ENCODE measurements at regions not wholly inside any gene's neighbourhood (a gene's known extent, or its start where the extent isn't known, plus 50 kb on each side); places are given as distances from the start of the nearest gene placed in this dataset.

- intact Hi-C loops (cut with micrococcal nuclease), result no loop called here
- Histone ChIP-seq H2BK120ac (ENCODE audit: low read depth, low read length) (no peak overlapping the region), H3K79me1 (ENCODE audit: low read depth in 1 of 2, low read length in 2 of 2) (no peaks in the 10 kb centered on the region), H4K91ac (ENCODE audit: insufficient read depth, low read depth, low read length) (no peak overlapping the region), H2AK9ac (replicated peaks; ENCODE audit: low read depth, low read length, poor library complexity) (no peak overlapping the region), H4K20me1 (ENCODE audit: insufficient read depth, low read length) (no peaks in the 10 kb centered on the region), H4K8ac (ENCODE audit: low read depth in 2 of 2, low read length in 2 of 2) (no peak overlapping the region), H2BK15ac (ENCODE audit: low read depth, low read length) (no peak overlapping the region), H3K9me3 (ENCODE audit: control insufficient read depth, insufficient read depth, low read length) (no peaks in the 10 kb centered on the region), H2AK5ac (ENCODE audit: low read depth, low read length) (no peak overlapping the region), H4K5ac (ENCODE audit: low read depth, low read length) (no peak overlapping the region), H3K23ac (ENCODE audit: low read depth, low read length) (no peak overlapping the region), H3K27me3 (ENCODE audit: control insufficient read depth, insufficient read depth, low read length) (peaks cover 6% of the 10 kb centered on the region; the same call in 1 of the 2 replicates), H3K14ac (replicated peaks; ENCODE audit: low read depth, low read length) (no peak overlapping the region), H3K4me2 (ENCODE audit: low read depth, low read length) (no peak overlapping the region), H3K27ac (ENCODE audit: insufficient read depth, low read length) (no peak overlapping the region), H3K4ac (ENCODE audit: low read depth, low read length) (no peak overlapping the region), H3K36me3 (ENCODE audit: control insufficient read depth, insufficient read depth, low read length) (no peaks in the 10 kb centered on the region), H2AFZ (replicated peaks; ENCODE audit: low read length, poor library complexity) (no peak overlapping the region), H3K56ac (ENCODE audit: extremely low read depth, insufficient read depth, low read length) (no peak overlapping the region), H3K18ac (ENCODE audit: low read depth, low read length) (no peak overlapping the region), H3K4me3 (ENCODE audit: insufficient read depth, low read depth, low read length) (no peak overlapping the region), H3K9ac (ENCODE audit: low read depth, low read length) (no peak overlapping the region), H3K9me1 (ENCODE audit: insufficient read depth, low read length) (no peaks in the 10 kb centered on the region), H3K4me1 (ENCODE audit: control insufficient read depth, insufficient read depth, low read length) (peaks cover 3% of the 10 kb centered on the region; the same call in 1 of the 2 replicates), H2BK5ac (ENCODE audit: low read depth, low read length, poor library complexity, severe bottlenecking) (no peak overlapping the region), H2BK20ac (ENCODE audit: low read depth, low read length) (no peak overlapping the region)
- WGBS, 2 experiments (ENCODE audit: extremely low coverage in 2 of 2, insufficient read length in 1 of 2), result 60% methylated on average over 1 of the region's 5 CpGs; no CpG with 5 or more reads in 1 of the 2 experiments
- ATAC-seq (ENCODE audit: low read depth), result no peak
- ChIA-PET CTCF (no interaction called here), POLR2A (ENCODE audit: unreplicated experiment) (no interaction called here)
- in situ Hi-C loops (cut with MboI; ENCODE audit: low sequenced_read_pairs), result no loop called here
- TF ChIP-seq MAFK (IDR thresholded peaks at IDR 0.05; ENCODE audit: low read depth, low read length) (peak; percentile 48), CTCF (conservative IDR thresholded peaks at IDR 0.05; ENCODE audit: low read depth, low read length) (no peak), POLR2A (IDR thresholded peaks at IDR 0.05; ENCODE audit: low read depth, low read length) (no peak), MAZ (IDR thresholded peaks at IDR 0.05; ENCODE audit: borderline replicate concordance, low read depth, low read length) (no peak), MXI1 (IDR thresholded peaks at IDR 0.05; ENCODE audit: borderline replicate concordance, low read depth, low read length) (no peak), RCOR1 (IDR thresholded peaks at IDR 0.05; ENCODE audit: insufficient replicate concordance, low read length) (no peak), USF2 (IDR thresholded peaks at IDR 0.05; ENCODE audit: low read depth, low read length) (no peak), ELK1 (IDR thresholded peaks at IDR 0.05; ENCODE audit: borderline replicate concordance, low read depth, low read length) (no peak), BHLHE40 (IDR thresholded peaks at IDR 0.05; ENCODE audit: low read depth, low read length) (no peak)
- dilution Hi-C loops (cut with HindIII; ENCODE audit: low sequenced_read_pairs, unreplicated experiment), result no loop called here
- BruUV-seq (replicated peaks), result no TSS peak
- no peak for DNase-seq
These were observed 78.7 kb upstream of the HDDC2 start for GRCh38 chr6:125380474-125380873.
